ENCODE measurements at regions not wholly inside any gene's neighbourhood (a gene's known extent, or its start where the extent isn't known, plus 50 kb on each side); places are given as distances from the start of the nearest gene placed in this dataset.

- DNase-seq (ENCODE audit: low read depth in 2 of 2) = no peak
Measured at GRCh38 chr11:116082256-116082655, 578.0 kb upstream of the CADM1 start.

GRCh38 chr11:116079580-116079979, 575.4 kb upstream of the CADM1 start:
- DNase-seq (ENCODE audit: low read depth in 2 of 2) = no peak

GRCh38 chr11:116078101-116078591, 573.9 kb upstream of the CADM1 start:
- DNase-seq (ENCODE audit: low read depth in 2 of 2) = no peak

GRCh38 chr11:116077092-116077491, 572.9 kb upstream of the CADM1 start:
- DNase-seq (ENCODE audit: low read depth in 2 of 2) = no peak

- no peak for DNase-seq (ENCODE audit: low read depth in 2 of 2)
Measured at GRCh38 chr11:116073854-116074837, 569.9 kb upstream of the CADM1 start.

- no peak for DNase-seq (ENCODE audit: low read depth in 2 of 2)
Measured at GRCh38 chr11:116072601-116073410, 568.6 kb upstream of the CADM1 start.

GRCh38 chr11:116072133-116072532, 567.9 kb upstream of the CADM1 start:
- no peak for DNase-seq (ENCODE audit: low read depth in 2 of 2)

GRCh38 chr11:116071241-116071640, 567.0 kb upstream of the CADM1 start:
- no peak for DNase-seq (ENCODE audit: low read depth in 2 of 2)

- DNase-seq (ENCODE audit: low read depth in 2 of 2) = no peak
Measured at GRCh38 chr11:116070520-116070919, 566.3 kb upstream of the CADM1 start.

GRCh38 chr11:116066777-116067176, 562.6 kb upstream of the CADM1 start:
- no peak for DNase-seq (ENCODE audit: low read depth in 2 of 2)

GRCh38 chr11:116065986-116066385, 561.8 kb upstream of the CADM1 start:
- no peak for DNase-seq (ENCODE audit: low read depth in 2 of 2)

GRCh38 chr11:116065191-116065895, 561.1 kb upstream of the CADM1 start:
- no peak for DNase-seq (ENCODE audit: low read depth in 2 of 2)

GRCh38 chr11:116062490-116063171, 558.4 kb upstream of the CADM1 start:
- DNase-seq (ENCODE audit: low read depth in 2 of 2) = no peak

- DNase-seq (ENCODE audit: low read depth in 2 of 2) = no peak
Measured at GRCh38 chr11:116062129-116062489, 557.9 kb upstream of the CADM1 start.

GRCh38 chr11:116061322-116061721, 557.1 kb upstream of the CADM1 start:
- DNase-seq (ENCODE audit: low read depth in 2 of 2) = no peak

- DNase-seq (ENCODE audit: low read depth in 2 of 2) = no peak
Measured at GRCh38 chr11:116059919-116060318, 555.7 kb upstream of the CADM1 start.

GRCh38 chr11:116057000-116057399, 552.8 kb upstream of the CADM1 start:
- DNase-seq (ENCODE audit: low read depth in 2 of 2) = no peak

GRCh38 chr11:116055064-116055463, 550.8 kb upstream of the CADM1 start:
- DNase-seq (ENCODE audit: low read depth in 2 of 2) = no peak

GRCh38 chr11:116053548-116053919, 549.3 kb upstream of the CADM1 start:
- no peak for DNase-seq (ENCODE audit: low read depth in 2 of 2)

- DNase-seq (ENCODE audit: low read depth in 2 of 2) = no peak
Measured at GRCh38 chr11:116052603-116053547, 548.7 kb upstream of the CADM1 start.
